WTC11 (cell line): ENCODE measurements at regions not wholly inside any gene's neighbourhood (a gene's known extent, or its start where the extent isn't known, plus 50 kb on each side); places are given as distances from the start of the nearest gene placed in this dataset.
A peak's percentile ranks its signal among the peaks of the same experiment; 100 is the strongest.

Source experiments
- ATAC-seq: fragments of 200-7000 bp; cut with Tn5 transposase; 2 replicates; pipeline ENCODE4 v1.10.0; 2021; ENCODE audit warnings: mild to moderate bottlenecking, moderate library complexity
- CTCF ChIA-PET: fragments of 300-600 bp; sonication (Branson Sonifier 250); formaldehyde crosslinking; loops from one replicate; lab custom pipeline; 2021; ENCODE audit warnings: antibody characterized with exemption; lab: Charles Lee
- POLR2A ChIA-PET: fragments of 350-600 bp; sonication (Branson Sonifier 250); formaldehyde crosslinking; loops from one replicate; lab custom pipeline; 2021; ENCODE audit warnings: antibody characterized with exemption; lab: Charles Lee
- DNase-seq: peaks from one replicate; pipeline ENCODE4 v3.0.0; 2021; ENCODE audit warnings: low spot score
- H3K27ac Mint-ChIP-seq: 2 replicates; pipeline ENCODE4 v1.8.0; 2021; ENCODE audit warnings: mixed read lengths
- H3K27me3 Mint-ChIP-seq: 2 replicates; pipeline ENCODE4 v1.8.0; 2021; ENCODE audit warnings: low read depth, mild to moderate bottlenecking, moderate library complexity, mixed read lengths
- H3K36me3 Mint-ChIP-seq: 2 replicates; pipeline ENCODE4 v1.8.0; 2021; ENCODE audit warnings: mixed read lengths
- H3K4me1 Mint-ChIP-seq: 2 replicates; pipeline ENCODE4 v1.8.0; 2022; ENCODE audit warnings: mixed read lengths
- H3K4me3 Mint-ChIP-seq: 2 replicates; pipeline ENCODE4 v1.8.0; 2021; ENCODE audit warnings: mild to moderate bottlenecking, moderate library complexity, mixed read lengths
- H3K9me3 Mint-ChIP-seq: 2 replicates; pipeline ENCODE4 v1.8.0; 2021; ENCODE audit warnings: mixed read lengths
- ATF2 ChIP-seq: sonication (generic); formaldehyde crosslinking; IDR thresholded peaks from 2 replicates; pipeline ENCODE4 v1.8.1; 2022; ENCODE audit warnings: low read depth, missing genetic modification reagents, borderline replicate concordance
- CREB1 ChIP-seq: sonication (generic); formaldehyde crosslinking; IDR thresholded peaks from 2 replicates; pipeline ENCODE4 v1.8.0; 2023; ENCODE audit warnings: mild to moderate bottlenecking, missing genetic modification reagents
- CREM ChIP-seq: sonication (generic); formaldehyde crosslinking; IDR thresholded peaks from 2 replicates; pipeline ENCODE4 v1.8.1; 2022; ENCODE audit warnings: mild to moderate bottlenecking, missing genetic modification reagents, moderate library complexity
- FOXP1 ChIP-seq: sonication (generic); formaldehyde crosslinking; IDR thresholded peaks from 2 replicates; pipeline ENCODE4 v1.8.0; 2022; ENCODE audit warnings: missing genetic modification reagents, mild to moderate bottlenecking, moderate library complexity, borderline replicate concordance
- FOXP4 ChIP-seq: sonication (generic); formaldehyde crosslinking; IDR thresholded peaks from 2 replicates; pipeline ENCODE4 v1.8.0; 2022; ENCODE audit warnings: mild to moderate bottlenecking, missing genetic modification reagents
- GABPB1 ChIP-seq: sonication (generic); formaldehyde crosslinking; IDR thresholded peaks from 2 replicates; pipeline ENCODE4 v1.8.1; 2023; ENCODE audit warnings: mild to moderate bottlenecking, missing genetic modification reagents
- IRF1 ChIP-seq: sonication (generic); formaldehyde crosslinking; IDR thresholded peaks from 2 replicates; pipeline ENCODE4 v1.8.0; 2023; ENCODE audit warnings: missing genetic modification reagents
- IRF2 ChIP-seq: sonication (generic); formaldehyde crosslinking; IDR thresholded peaks from 2 replicates; pipeline ENCODE4 v1.8.0; 2022; ENCODE audit warnings: low read depth, missing genetic modification reagents, borderline replicate concordance
- JAZF1 ChIP-seq: fragments of 250-450 bp; sonication (Bioruptor Pico); IDR thresholded peaks from 2 replicates; pipeline ENCODE4 v1.9.0; 2021; ENCODE audit warnings: moderate library complexity, mild to moderate bottlenecking, inconsistent platforms
- NFATC4 ChIP-seq: fragments of 250-450 bp; sonication (Bioruptor Pico); IDR thresholded peaks from 2 replicates; pipeline ENCODE4 v1.9.0; 2021; ENCODE audit warnings: mild to moderate bottlenecking
- NR3C1 ChIP-seq: sonication (generic); formaldehyde crosslinking; conservative IDR thresholded peaks from 2 replicates; pipeline ENCODE4 v1.8.1; 2023; ENCODE audit warnings: low read depth, mild to moderate bottlenecking, missing genetic modification reagents
- RELA ChIP-seq: sonication (generic); formaldehyde crosslinking; IDR thresholded peaks from 2 replicates; pipeline ENCODE4 v1.8.1; 2022; ENCODE audit warnings: missing genetic modification reagents, mild to moderate bottlenecking, borderline replicate concordance
- RORB ChIP-seq: fragments of 250-450 bp; sonication (Bioruptor Pico); IDR thresholded peaks from 2 replicates; pipeline ENCODE4 v1.9.0; 2021; ENCODE audit warnings: mild to moderate bottlenecking
- SOX15 ChIP-seq: fragments of 250-450 bp; sonication (Bioruptor Pico); IDR thresholded peaks from 2 replicates; pipeline ENCODE4 v1.9.0; 2021; ENCODE audit warnings: mild to moderate bottlenecking
- USF2 ChIP-seq: sonication (generic); formaldehyde crosslinking; IDR thresholded peaks from 2 replicates; pipeline ENCODE4 v1.8.1; 2023; ENCODE audit warnings: mild to moderate bottlenecking, missing genetic modification reagents, moderate library complexity
- ZNF121 ChIP-seq: sonication (generic); formaldehyde crosslinking; IDR thresholded peaks from 2 replicates; pipeline ENCODE4 v1.8.0; 2023; ENCODE audit warnings: missing genetic modification reagents
- ZNF138 ChIP-seq: sonication (generic); formaldehyde crosslinking; conservative IDR thresholded peaks from 2 replicates; pipeline ENCODE4 v1.8.1; 2022; ENCODE audit warnings: mild to moderate bottlenecking, moderate library complexity, missing genetic modification reagents
- TF ChIP-seq, protein P1 (sequence below): fragments of 250-450 bp; sonication (Bioruptor Pico); IDR thresholded peaks from 2 replicates; pipeline ENCODE4 v2.1.2; 2022; ENCODE audit warnings: mild to moderate bottlenecking, moderate library complexity
- TF ChIP-seq, protein P2 (sequence below): sonication (generic); formaldehyde crosslinking; conservative IDR thresholded peaks from 2 replicates; pipeline ENCODE4 v1.8.1; 2022; ENCODE audit warnings: mild to moderate bottlenecking, missing genetic modification reagents
- TF ChIP-seq, protein P3 (sequence below): sonication (generic); formaldehyde crosslinking; IDR thresholded peaks from 2 replicates; pipeline ENCODE4 v1.8.1; 2022; ENCODE audit warnings: low read depth, mild to moderate bottlenecking, moderate library complexity, missing genetic modification reagents, borderline replicate concordance

GRCh38 chrX:128759745-128760144 lies 707.5 kb upstream of the ACTRT1 start (continued):
- no peak for TF ChIP-seq CREB1

DNA sequence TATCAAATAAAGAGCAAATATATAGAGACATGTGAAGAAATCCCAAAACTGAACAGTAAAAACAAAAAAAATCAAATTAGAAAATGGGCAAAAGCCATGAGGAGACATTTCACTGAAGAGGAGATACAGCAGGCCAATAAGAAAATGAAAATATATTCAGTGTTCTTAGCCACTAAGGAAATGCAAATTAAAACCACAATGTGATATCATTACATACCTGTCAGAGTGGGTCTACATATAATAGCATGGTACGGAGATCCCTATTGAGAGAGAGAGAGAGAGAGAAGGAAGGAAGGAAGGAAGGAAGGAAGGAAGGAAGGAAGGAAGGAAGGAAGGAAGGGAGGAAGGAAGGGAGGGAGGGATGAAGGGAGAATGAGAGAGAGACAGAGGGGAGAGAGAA lies 707.0 kb upstream of the ACTRT1 start:
- DNase-seq: no peak
- H3K27me3 Mint-ChIP-seq: no peaks in the 10 kb centered on the region; the same call in 1 of the 2 replicates
- TF ChIP-seq IRF2: no peak
- TF ChIP-seq FOXP4 (CRISPR knock-in tag): no peak
- no peak for TF ChIP-seq CREM (CRISPR knock-in tag)
- no peak for TF ChIP-seq CREB1
- TF ChIP-seq, protein P1, sequence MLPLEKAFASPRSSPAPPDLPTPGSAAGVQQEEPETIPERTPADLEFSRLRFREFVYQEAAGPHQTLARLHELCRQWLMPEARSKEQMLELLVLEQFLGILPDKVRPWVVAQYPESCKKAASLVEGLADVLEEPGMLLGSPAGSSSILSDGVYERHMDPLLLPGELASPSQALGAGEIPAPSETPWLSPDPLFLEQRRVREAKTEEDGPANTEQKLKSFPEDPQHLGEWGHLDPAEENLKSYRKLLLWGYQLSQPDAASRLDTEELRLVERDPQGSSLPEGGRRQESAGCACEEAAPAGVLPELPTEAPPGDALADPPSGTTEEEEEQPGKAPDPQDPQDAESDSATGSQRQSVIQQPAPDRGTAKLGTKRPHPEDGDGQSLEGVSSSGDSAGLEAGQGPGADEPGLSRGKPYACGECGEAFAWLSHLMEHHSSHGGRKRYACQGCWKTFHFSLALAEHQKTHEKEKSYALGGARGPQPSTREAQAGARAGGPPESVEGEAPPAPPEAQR (CRISPR knock-in tag): no peak
- no peak for TF ChIP-seq ZNF138 (CRISPR knock-in tag)
- no peak for TF ChIP-seq JAZF1 (CRISPR knock-in tag)
- TF ChIP-seq, protein P2, sequence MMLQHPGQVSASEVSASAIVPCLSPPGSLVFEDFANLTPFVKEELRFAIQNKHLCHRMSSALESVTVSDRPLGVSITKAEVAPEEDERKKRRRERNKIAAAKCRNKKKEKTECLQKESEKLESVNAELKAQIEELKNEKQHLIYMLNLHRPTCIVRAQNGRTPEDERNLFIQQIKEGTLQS (CRISPR knock-in tag): no peak
- no peak for TF ChIP-seq NFATC4
- TF ChIP-seq GABPB1 (CRISPR knock-in tag): no peak
- TF ChIP-seq NR3C1 (CRISPR knock-in tag): no peak
- TF ChIP-seq RELA: no peak
- TF ChIP-seq RORB (CRISPR knock-in tag): no peak
- TF ChIP-seq, all 79 proteins: peak for 0
- POLR2A ChIA-PET: no interaction called here
- Mint-ChIP-seq H3K9me3 (no peaks in the 10 kb centered on the region), H3K36me3 (no peaks in the 10 kb centered on the region), H3K27ac (no peak overlapping the region), H3K4me1 (peaks cover 7% of the 10 kb centered on the region), H3K4me3 (no peak overlapping the region)
- ATAC-seq: no peak
- CTCF ChIA-PET: no interaction called here

GRCh38 chrX:128754130-128754529 lies 701.9 kb upstream of the ACTRT1 start:
- no peak for DNase-seq
- H3K4me1 Mint-ChIP-seq: peaks cover 15% of the 10 kb centered on the region
- peak; percentile 56 for ATAC-seq
- no peaks in the 10 kb centered on the region for H3K9me3 Mint-ChIP-seq
- ChIA-PET POLR2A (interaction anchor here (0.6 kb wide), 1 partner anchor 25 kb away, joined by 3 read pairs; no protein-coding TSS in a partner anchor), CTCF (interaction anchor here (1.3 kb wide), 1 partner anchor 28 kb away, joined by 4 read pairs; no protein-coding TSS in a partner anchor)
- H3K27me3 Mint-ChIP-seq: no peaks in the 10 kb centered on the region
- no peaks in the 10 kb centered on the region for H3K36me3 Mint-ChIP-seq
- peak overlapping the region; percentile 71 for H3K27ac Mint-ChIP-seq
- H3K4me3 Mint-ChIP-seq: no peak overlapping the region
- no peak for TF ChIP-seq ATF2 (CRISPR knock-in tag)
- TF ChIP-seq USF2: no peak
- no peak for TF ChIP-seq RORB (CRISPR knock-in tag)
- TF ChIP-seq IRF1 (CRISPR knock-in tag): no peak
- no peak for TF ChIP-seq SOX15 (CRISPR knock-in tag)
- no peak for TF ChIP-seq FOXP1 (CRISPR knock-in tag)
- no peak for TF ChIP-seq ZNF121 (CRISPR knock-in tag)
- TF ChIP-seq, protein P3, sequence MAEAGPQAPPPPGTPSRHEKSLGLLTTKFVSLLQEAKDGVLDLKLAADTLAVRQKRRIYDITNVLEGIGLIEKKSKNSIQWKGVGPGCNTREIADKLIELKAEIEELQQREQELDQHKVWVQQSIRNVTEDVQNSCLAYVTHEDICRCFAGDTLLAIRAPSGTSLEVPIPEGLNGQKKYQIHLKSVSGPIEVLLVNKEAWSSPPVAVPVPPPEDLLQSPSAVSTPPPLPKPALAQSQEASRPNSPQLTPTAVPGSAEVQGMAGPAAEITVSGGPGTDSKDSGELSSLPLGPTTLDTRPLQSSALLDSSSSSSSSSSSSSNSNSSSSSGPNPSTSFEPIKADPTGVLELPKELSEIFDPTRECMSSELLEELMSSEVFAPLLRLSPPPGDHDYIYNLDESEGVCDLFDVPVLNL (CRISPR knock-in tag): no peak
- TF ChIP-seq FOXP4 (CRISPR knock-in tag): no peak
